CD4-positive, alpha-beta T cell treated with Interferon alpha-2 for 1 hour (primary cell): ENCODE measurements at regions not wholly inside any gene's neighbourhood (a gene's known extent, or its start where the extent isn't known, plus 50 kb on each side); places are given as distances from the start of the nearest gene placed in this dataset.

Experiments
- DNase-seq, 2 donors: peaks; one replicate each; pipeline ENCODE4 v3.0.0-alpha.2; 2020 to 2022

DNA sequence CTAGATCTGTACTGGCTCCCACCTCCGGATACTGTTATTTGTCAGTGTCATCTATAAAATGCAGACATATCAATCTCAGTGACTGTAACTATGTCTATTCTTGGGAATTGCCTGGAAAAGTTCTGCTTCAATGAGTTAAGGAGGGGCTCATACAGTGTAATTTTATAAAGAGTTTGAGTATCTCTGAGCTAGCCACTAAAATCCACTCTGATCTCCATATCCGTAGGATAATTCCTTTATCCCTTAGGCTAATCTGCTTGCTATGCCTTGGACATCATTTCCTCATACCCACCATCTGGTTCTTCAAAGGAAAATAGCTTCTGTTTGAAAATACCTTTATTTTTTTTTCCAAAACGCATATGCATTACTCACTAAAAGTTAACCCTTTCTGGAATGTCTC lies 863.2 kb downstream of the SUCLG1 start:
- no peak for DNase-seq

DNA sequence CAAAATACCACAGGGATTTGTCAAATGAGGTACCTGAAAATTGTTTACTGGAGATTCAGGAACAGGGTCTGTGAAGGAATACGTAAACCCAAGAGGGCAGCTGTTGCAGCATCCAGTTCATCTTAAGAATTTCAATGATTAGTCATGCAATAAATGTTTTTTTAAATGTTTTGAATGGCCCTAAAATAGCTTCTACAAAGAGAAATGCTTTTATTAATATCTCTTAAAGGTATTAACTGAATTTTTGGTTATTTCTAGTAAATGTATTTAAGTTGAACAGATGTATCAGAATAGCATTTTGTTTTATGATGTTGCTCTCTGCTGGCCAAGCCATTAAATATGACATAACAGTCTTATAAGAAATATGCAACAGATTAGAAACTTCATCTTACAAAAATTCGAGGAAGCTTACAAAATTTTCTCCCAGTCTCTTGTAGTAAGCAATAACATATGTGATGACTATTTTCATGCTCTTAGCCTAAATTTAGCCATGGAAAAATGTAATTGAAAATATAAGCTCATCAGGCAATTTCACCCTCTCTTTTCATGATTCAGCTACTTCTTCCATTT lies 863.9 kb downstream of the SUCLG1 start:
- no peak for DNase-seq

DNA sequence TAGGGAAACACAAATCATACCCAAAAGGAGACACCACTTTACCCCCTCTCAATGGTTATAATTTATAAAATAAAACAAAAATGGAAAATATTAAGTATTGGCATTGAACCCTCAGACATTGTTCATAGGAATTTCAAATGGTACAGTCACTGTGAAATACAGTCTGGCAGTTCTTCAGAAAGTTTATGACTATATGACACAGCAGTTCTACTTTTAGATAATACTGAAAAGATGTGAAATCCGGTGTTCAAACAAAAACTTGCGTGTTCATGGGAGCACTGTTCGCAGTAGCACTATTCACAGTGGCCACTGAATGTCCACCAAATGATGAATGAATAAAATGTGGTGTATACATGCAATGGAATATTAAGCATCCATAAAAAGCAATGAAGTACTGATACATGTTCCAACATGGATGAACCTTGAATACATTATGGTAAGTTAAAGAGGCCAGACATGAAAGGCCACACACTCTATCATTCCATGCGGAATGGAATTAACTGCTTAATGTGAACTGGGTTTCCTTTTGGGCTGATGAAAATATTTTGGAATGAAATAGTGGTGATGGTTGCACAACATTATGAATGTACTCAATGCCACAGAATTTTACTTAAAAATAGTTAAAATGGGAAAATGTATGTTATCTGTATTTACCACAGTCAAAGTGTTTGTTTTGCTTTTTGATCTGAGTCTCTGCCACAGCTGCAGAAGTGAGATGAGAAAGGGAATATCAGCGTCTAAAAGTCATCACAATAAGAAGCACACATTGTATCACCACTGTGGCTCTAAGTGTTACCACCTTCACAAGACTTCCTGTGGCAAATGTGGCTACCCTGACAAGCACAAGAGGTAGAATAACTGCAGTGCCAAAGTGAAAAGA lies 864.6 kb downstream of the SUCLG1 start:
- DNase-seq = no peak

DNA sequence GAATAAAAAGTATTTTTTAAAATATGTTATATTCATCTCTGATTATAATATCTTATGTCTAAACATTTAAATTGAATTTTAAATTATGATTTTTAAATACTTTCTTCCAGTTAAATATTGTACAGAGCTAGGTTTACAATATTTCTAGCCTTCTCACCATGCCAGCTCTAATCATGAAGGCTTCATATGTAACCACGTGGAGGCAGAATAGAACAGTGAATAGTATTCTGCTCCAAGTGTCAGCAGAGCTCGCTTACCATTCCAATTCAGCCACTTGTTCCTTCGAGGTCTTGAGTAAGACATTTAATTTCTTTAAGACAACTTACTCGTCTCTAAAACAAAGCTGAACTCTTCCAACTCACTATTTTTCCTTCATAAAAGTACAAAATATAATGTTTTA lies 871.8 kb downstream of the SUCLG1 start:
- DNase-seq = no peak

DNA sequence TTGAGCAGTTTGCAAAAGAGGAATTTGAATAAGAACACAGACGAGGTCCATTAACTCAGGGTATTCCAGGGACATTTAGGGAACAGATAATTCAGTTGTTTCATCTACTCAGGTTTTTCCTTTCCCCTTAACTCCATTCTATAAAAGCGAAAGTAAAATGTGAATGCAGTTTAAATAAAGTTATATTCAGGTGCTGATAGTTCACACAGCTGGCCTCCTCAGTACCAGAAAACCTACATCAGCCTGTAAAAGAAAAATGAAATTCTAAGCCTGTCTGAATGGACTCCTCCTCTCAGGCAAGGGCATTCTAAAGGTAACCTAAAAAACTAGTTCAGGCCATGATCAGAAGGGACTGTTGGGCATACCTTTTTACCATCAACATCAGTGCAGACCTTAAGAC lies 873.8 kb downstream of the SUCLG1 start:
- no peak for DNase-seq

DNA sequence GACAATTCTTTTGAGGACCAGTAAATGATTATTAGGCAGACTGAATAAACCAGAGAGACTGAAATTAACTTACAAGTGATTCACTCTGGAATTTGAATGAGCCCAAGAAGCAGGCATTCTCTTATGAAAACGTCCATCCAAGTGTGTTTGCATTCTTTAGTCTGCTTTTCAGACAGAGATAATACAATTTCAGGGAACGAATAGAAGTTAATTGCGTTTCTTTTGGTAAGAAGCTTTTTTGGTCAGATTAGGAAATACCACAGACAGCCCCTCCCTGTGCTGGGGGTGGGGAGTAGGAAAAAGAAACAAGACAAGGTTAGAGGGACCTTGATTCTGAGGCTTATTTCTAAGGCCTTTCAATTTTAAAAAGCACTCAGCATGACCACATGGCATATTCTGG lies 874.4 kb downstream of the SUCLG1 start:
- no peak for DNase-seq

DNA sequence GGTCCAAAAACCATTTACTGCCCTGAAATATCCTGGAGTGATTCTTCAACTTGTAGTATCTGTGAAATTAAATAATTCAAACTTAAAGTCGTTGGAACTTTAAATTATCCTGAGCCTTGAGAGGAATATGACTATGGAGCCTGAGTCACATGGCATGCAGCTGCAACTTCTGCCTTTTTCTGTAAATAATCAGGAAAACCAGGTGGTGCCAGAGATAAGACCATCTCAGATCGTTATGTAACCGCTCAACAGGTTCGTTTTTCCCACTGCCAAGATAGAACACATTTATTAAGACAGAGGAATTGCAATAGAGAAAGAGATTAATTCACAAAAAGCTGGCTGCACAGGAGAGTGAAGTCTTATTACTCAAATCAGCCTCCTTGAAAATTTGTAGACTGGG lies 876.5 kb downstream of the SUCLG1 start:
- no peak for DNase-seq

DNA sequence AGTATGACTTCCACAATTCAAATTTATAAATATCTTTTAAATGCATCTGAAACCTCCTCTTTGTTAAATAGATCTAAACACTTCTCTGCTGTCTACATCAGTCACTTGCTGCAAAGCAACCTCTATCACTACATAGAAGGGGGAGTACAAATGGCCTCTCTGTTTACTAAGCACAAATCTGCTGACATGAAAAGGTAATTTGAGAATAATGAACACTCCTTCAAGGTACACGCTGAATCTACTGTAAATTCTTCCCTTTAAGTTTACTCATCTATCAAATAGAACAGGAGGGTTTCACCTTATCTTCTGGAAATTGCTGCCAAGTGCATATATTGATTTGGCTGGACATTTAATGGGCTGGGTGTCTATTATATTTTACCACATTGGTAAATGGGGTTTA lies 879.6 kb downstream of the SUCLG1 start:
- no peak for DNase-seq

DNA sequence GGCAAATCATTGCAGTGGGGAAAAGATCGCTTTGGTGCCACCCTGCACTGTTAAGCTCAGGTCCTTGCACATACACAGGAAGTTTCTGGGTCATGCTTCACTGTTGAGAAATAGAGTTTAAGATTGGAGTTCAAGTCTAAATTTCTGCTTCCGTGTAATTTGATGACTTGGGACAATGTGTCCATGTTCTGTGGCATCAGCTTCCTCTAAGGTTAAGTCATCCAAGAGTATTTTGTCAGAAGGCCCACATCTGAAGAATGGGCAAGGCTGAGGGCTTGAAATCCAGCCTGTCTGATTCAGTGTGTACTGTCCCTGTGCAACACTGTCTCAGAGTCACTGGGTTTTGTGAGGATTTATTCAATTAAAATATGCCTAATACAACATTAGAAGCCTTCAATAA lies 880.7 kb downstream of the SUCLG1 start:
- no peak for DNase-seq

DNA sequence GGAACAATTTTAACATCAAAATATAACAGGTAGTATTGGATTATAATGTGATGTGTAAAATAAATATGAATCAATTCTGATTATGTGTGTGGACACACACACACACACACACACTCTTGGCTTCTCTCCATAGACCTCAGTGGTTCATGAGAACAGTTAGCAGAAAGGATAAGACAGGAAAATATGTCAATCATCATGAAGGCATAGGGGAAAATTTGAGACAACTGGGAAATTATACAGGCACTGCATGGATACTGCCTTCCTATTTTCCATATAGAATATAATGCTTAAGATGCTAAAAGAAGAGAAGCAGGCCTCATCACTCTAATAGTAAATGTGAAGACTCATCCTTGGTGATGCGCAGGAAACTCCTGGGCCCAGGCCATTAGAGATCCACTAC lies 884.5 kb downstream of the SUCLG1 start:
- DNase-seq = no peak

DNA sequence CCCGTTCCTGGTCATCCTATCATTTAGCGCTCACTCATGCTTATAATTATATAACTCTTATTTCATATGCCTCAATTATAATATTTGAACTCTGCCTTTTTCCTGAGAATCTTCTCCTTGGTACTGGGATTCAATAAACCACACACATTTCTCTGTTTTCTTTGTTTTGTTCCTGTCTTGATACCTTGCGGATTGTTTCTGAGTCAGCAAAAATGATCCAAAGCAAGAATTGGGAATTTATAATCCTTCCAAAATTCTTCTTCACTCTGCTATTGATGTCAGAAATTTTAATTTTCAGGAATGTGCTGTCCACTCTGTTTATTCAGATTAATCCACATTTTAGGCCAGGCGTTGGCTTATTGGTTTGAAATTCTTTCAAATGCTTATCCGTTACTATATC lies 886.0 kb downstream of the SUCLG1 start:
- no peak for DNase-seq

DNA sequence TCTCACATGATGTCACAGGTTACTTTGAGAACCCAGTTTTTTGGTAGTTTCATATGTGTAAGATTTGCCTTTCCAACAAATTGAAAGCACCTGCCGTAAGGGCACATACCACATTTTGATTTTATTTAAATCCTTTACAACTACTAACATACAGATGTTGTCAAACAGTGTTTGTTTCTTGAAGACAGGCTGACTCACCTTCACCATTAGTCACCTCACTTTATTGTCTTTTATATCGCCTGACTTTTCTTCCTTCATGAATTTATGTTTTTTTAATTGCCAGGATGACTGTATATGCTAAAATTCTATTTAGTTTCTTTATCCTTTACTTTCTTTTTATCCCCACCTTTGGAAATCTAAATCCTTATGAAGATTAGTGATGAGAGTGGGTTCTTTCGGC lies 886.7 kb downstream of the SUCLG1 start:
- no peak for DNase-seq

DNA sequence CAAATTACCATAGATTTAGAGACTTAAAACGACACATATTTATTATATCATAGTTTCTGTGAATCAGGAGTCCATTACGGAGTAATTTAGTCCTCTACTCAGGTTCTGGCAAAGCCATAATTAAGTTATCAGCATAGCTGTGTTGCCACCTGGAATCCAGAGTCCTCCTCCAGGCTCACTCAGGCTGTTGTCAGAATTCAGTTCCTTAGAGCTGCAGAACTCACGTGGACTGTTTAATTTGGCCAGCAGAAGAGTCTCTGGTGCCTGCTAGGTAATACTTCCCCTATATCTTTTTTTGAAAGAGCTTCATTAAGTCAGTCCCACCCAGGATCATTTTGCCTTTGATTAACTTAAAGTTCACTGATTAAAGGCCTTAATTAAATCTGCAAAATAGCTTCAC lies 891.5 kb downstream of the SUCLG1 start:
- no peak for DNase-seq

DNA sequence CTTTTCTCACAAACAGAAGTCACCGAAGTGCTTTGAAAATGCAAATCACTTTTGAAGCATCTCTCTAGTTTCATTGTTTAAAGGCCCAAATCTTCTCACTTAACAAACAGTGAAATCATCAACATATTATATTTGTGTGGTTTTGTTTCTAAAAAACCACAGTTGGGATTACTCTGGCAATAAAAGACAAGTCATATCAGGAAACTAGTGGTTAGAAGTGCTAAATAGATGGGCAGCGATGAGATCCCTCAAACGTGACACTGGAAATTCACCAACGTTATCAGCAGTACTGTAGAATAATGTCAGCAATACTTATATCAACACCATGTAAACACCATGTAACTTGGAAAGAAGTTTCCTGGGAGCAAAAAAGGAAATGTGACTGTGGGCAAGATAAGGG lies 893.5 kb downstream of the SUCLG1 start:
- DNase-seq = no peak

DNA sequence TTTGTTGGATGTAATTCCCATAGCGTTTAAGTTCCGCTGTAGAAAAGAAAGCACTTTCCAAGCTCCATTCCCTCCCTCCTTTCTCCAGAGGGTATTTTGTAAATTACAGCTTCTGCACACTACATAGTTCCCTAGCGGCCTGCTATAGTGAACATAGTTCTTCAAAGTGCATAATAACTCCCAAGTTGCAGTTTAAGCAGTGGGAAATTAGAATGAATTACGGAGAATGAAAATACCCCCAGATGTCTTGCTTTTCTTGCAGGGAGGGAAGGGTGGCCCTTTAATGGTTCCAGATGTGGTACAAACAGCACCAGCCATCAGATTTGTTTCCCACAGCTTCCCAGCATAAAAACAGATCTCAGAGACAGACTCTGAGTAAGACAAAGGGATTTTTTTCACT lies 893.9 kb downstream of the SUCLG1 start:
- no peak for DNase-seq

DNA sequence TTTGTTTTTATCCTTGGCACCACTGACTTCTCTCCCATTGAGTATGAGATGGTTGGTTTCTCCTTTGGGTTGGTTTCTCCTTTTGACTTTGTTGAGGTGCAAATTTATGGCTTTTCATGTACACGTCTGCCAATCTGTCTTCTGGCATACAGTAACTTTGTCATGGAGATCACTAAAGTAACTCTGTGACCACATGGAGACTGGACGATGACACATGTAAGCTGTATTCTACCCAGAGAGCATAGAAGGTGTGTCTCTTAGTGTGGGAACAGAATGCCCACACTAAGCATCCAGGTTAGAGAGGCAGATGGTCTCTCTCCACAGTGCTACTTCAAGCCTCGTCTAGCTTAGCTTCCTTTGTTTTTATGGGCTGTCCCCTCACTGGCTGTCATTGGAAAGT lies 897.5 kb downstream of the SUCLG1 start:
- DNase-seq = no peak

DNA sequence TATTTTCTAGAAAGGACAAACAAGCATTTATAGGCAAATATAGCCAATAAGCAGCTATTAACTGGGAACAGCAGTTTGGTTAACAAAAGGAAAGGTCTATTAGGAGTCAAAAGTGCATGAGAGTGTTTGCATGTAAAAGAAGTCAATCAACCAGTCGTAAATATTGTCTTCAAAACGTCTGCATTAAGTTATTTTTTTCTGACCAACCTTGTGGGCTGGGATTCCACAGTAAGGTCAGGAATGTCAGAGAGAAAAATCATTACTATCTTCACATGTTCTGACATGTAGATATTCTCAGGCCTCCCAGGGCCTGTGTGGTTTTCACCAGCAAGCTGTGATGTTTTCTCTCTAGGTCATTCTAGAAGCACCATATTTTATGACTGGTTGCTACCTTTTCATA lies 922.5 kb downstream of the SUCLG1 start:
- no peak for DNase-seq

DNA sequence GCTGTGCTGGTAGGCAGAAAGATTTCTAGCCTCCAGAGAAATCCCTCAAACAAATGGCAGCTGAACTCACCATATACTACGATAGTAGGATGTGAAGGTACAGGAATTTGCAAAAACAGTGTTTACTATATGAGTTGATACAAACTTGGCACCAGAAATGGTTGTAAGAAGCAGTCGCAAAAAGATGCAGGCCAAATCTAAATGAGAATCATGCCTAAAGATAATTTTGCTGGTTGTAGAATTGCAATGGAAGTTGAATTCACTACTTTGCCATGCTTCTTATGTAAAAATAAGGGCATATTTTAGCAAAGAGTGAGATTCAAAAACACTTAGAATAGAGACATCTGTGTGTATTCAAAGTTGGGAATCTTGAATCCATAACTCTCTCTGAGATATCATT lies 924.7 kb downstream of the SUCLG1 start:
- DNase-seq = no peak

DNA sequence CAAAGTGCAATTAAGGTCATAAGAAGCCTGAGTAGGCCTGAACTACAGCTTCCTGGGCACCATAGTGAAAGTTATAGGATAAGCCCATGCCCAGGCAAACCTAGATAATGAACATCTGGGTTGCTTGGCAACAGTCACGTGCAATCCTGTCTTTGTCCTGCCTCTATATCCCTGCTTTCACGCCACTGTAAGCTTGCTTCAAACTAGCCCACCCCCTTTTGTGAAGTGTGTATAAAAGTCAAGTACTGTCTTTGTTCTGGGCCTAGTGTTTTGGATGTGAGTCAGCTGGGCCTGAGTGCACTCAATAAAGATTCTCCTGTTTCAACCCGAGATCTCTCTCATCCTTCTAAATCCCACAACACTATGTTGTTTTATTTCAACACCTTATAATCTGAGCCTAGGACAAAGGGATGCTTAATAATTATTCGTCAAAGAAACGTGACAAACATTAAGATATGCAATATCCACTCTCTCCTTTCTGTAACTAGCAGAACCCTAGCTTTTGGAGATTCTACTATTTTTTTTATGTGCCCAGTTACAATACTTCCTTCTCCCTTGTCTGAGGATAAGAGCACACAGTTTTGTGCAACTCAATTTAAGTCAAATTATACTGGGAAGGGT lies 927.8 kb downstream of the SUCLG1 start:
- no peak for DNase-seq

DNA sequence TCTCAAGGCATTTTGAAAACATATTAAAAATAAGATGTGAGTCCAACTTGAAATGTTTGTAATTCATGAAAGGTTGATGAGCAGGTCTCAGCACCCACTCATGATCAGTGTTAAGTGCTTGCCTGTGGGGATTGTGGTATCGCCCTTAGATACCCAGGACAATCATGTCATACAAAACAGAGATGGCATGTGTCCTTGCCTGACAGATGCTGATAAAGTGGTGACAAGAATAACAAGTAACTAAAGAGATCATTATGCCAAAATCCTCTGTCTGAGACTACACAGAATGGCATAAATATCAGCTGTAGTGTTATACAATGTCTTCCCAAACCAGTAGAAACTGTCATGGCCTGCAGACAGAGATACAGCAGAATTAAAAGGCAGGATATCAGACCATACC lies 930.3 kb downstream of the SUCLG1 start:
- DNase-seq = no peak

DNA sequence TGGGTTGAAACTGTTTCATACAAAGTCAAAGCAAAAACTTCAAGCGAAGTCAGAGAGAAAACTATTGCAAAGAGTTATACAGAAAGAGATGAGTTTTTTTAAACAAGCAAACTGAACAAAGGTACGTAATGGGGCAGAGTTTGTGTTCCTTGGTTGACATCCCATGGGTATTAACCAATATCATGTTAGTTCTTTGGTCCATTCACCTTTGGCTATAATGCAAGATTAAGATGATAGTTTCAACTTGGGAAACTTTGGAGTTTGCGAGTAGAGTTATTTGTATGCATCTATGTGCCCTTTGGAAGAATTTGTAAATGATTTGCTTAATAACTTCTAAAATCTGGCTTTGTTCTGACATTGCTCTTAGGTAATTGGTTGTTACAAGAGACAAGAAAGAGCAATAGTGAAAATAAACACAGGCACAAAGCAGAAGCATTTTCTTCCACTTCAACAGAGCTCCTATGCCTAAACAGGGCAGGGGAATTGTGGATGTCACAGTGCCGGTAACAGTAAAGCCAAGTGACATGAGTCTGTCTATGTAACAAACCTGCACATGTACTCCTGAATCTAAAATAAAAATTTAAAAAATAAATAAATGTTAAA lies 936.1 kb downstream of the SUCLG1 start:
- no peak for DNase-seq

DNA sequence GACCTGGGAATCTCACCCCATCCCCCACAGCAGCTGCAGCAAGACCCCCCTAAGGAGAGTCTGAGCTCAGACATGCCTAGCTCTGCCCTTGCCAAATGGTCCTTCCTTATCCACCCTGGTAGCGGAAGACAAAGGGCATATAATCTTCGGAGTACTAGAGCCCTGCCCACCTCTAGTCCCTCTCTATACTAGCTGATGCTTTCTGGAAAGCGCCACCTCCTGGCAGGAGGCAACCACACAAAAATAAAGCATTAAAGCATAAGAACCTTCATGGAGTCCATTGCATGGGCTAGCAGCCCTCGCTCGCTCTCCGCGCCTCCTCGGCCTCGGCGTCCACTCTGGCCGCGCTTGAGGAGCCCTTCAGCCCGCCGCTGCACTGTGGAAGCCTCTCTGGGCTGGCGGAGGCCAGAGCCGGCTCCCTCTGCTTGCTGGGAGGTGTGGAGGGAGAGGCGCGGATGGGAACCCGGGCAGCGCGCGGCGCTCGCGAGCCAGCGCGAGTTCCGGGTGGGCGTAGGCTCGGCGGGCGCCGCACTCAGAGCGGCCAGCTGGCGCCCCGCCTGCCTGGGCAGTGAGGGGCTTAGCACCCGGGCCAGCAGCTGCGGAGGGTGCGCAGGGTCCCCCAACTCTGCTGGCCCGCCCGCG lies 941.2 kb downstream of the SUCLG1 start:
- DNase-seq = no peak

DNA sequence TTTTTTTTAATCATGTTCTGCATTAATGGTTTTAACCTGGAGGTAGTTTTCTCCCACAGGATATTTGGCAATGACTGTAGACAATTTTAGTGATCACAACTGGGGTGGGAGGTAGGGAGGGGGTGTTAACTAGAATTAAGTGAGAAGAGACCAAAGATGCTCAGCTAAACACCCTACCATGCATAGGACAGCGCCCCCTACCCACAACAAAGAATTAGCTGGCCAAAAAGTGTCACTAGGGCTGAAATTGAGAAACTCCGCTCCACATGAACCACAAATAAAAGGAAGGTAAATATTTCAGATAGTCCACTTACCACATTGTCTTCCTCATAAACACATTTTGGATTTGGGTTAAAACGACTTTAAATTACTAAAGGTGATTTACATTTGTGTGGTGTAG lies 942.6 kb downstream of the SUCLG1 start:
- no peak for DNase-seq

DNA sequence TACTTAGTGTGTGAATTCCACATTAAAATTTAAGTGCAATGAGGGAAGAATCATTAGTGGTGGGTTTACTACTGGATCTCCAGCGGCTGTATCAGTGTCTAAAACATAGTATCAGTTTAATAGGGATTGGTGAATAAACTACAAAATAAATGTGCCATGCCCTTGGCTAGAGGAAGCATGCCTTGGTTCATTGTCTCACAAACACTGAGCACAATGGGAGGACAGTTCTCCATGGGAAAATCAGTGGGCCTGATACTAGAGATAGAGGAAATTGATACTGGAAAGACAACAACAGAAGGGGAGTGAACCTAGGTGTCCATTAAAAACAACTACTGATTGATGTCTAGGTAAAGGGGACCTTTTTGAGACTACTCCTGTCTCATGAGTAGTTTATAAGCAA lies 971.6 kb downstream of the SUCLG1 start:
- no peak for DNase-seq
